ENCODE measurements at regions not wholly inside any gene's neighbourhood (a gene's known extent, or its start where the extent isn't known, plus 50 kb on each side); places are given as distances from the start of the nearest gene placed in this dataset.
"Not testable (repeated sequence)": the region's sequence is repeated elsewhere in the genome, so short reads cannot be mapped to it uniquely, and the experiment has no call there.

DNA sequence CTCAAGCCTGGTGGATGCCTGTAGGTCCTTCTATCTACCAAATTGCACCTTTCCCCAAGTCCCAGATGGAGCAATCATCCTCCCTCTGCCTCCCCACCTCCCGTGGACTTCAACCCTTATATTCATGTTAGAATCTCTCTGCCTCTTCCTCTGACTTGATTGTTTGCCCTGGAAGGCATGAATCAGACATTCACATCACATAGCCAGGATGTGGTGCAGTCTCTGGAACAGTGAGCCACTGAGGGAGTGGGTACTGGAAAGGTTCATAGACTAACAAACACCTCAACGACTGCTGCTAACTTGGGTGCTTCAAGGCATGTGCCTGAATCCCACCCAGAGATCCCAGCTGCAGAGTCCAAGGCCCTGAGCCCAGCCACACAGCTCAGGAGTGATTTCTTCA lies 494.0 kb downstream of the TNS3 start:
- no peak for DNase-seq

DNA sequence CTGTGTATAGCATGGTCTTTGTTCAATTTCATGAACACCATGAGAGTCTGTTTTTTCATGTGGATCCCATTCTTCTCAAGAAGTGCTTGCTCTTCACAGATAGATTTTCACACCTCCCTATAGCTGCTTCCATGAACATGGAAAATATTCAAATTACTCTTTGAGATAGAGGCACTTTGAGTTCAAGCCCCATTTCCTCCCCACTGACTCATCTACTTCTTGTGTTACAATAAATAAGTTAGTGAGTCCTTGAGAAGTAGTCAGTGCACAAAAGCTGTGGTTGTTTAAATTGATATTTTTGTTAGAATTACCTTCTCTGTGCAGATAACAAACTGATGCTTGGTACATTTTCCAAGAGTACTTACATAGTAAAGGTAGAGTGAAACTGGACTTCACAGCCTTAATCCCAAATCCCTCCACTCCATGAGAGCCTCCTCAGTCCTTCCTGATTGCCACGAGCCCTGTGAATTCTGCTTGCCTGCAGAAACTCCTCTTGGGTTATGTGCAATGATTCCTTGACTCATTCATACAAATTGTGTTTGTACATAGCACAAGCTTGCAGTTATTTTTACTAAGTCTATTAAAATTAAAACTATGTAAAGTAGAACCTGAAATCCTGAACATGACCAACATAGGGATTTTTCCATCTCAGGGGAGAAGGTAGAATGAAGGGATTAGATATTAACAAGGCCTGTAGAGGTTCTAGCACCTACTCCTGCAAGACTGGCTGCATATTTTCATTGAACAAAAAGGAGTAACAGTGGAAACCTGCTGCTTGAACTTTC lies 496.2 kb downstream of the TNS3 start:
- DNase-seq: no peak

DNA sequence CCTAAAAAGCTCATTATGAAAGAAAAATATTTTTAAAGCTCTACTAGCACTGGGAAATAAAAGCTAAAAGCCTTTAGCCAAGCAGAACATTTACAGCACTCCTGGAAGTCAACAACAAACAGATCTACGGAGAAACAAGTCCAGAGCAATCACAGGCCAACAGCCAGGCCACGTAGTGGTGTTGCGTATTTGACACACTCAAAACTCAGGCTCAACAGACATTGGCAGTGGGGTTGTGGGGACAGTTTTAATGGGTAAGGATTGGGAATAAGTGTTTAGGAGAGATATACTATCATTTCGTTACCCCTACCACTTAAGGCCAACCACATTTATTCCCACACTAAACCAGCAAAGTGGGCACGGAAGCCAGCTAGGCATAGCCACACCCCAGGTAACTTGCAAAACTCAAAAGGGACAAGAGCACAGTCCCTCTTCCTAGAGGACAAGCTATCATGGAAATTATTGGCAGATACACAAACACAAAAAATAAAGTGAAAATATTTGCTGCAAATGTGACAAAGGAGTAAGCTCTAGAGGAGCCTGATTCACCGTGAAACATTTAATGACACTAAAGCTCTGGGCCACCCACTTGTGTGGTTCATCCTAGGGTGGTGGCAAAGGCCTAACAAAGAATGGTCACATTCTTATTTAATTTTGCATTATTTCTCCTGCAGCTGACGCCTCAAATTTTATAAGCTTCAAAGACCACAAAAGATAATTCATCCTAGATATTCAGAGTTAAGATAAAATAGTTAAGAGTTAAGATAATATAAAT lies 498.2 kb downstream of the TNS3 start:
- no peak for DNase-seq

DNA sequence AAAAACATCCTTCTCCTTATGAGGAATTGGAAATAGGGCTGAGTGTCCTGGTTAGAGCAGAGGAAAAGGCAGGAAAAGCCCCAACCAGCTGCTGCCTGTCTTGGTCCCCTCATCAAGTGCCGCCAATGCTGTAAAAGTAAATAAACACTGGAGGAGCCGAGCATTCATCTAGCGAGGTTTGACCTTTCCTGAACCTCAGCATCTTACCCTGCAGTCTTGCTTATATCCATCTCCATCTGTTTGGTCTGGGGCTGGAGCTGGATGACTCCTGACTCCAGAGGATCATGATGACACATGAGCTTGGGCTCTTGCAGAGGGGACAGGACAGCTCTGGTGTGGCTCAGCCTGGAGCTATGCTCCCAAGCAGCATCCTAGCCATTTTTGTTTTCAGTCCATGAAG lies 501.1 kb downstream of the TNS3 start:
- no peak for DNase-seq

DNA sequence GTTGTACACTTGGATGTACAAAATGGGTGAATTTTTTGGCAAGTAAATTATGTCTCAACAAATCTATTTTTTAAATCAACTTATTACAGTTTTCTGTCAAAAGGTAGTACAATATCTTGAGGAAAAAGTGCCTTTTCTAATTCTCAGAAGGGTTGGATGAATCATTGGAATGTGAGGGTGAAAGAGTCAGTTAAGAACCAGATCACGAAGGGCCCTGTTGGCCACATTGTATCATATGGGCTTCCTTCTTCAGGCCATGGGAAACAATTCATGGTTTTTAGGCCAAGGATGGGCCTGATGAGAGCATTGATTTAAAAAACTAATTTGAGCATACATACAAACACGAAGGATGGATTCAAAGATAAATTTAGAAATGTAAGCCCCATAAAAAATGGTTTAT lies 503.7 kb downstream of the TNS3 start:
- DNase-seq: no peak

DNA sequence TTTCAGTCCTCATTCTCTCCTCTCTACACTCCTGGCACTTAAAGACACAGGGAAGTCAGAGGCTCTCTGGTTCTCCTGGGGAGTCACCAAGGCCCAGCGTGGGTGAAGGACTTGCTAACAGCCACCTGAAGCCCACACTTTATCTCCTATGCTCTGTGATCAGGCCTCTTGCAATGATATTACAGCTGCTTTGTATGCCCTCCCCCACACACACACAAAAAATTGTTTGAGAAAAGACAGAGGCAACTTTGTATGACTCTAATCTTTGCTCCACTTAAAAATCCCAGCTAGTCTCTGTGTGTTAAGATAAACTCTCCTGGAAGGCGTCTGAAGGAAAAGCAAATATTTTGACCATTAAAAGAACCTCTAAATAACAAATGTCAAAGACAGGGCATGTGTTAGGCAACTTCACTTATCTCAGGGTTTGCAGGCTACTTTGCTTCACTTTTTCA lies 507.2 kb downstream of the TNS3 start:
- DNase-seq: no peak

DNA sequence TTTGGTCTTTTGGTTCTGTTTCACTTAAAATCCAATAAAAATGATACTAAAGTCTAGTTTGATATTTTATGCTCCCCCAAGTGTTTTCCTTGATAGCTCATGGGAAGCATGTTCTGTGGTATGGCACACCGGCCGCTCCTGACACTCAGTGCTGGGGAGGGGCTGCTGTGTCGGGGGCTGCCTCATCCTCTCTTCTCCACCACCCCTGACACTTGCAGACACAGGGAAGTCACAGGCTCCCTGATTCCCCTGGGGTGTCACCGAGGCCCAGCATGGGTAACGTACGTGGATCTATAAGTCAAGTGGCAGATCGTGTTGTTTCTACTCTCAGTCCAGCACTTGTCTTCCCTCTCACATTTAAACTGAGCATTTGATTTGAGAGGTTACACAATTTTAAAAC lies 508.6 kb downstream of the TNS3 start:
- DNase-seq: no peak

DNA sequence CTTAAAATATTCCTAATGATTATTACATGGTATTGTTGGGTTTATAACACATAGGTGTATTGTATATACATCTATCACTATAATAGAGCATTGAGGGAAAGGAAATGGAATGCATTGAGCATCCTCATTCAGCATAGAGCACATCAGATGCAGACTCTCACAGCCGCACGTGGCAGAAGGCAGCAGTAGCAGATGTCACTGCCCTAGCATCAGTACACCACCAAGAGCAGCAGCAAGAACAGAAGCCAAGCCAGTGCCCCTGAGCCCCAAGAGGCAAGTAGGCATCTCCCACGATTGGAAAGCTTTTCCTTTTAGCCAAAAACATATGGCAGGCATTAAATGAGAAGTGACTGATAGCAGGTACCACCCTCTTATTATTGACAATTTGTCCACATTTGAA lies 510.0 kb downstream of the TNS3 start:
- no peak for DNase-seq

DNA sequence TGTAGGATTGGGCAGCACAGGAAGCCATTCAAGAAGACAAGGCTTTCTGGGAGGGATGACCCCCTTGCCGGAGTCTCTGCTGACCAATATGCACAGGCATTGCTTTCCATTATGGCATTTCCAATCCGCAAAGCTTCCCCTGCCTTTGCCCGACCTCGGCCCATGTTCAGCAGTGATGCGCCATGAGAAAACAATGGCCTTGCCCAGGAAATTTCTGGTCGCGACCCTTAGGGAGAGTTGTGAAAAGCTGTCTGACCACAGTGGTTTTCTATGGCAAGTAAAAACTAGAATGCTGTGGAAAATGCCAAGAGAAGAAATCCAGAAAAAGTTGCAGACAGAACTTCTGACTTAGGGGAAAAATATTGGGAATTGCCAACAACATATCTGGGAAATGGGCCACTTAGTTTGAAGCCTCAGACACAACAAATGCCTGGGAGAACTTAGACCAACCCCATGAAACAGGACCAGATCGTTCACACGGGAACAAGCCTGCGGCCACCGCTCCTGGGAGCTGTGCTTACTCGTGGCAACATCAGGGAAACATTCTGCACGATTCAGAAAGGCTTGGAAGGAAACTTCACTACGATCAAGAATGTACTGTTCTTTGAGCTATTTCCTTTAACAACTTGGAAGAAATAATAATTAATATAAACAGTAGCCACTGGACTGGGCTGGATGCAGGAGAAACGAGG lies 512.4 kb downstream of the TNS3 start:
- no peak for DNase-seq

DNA sequence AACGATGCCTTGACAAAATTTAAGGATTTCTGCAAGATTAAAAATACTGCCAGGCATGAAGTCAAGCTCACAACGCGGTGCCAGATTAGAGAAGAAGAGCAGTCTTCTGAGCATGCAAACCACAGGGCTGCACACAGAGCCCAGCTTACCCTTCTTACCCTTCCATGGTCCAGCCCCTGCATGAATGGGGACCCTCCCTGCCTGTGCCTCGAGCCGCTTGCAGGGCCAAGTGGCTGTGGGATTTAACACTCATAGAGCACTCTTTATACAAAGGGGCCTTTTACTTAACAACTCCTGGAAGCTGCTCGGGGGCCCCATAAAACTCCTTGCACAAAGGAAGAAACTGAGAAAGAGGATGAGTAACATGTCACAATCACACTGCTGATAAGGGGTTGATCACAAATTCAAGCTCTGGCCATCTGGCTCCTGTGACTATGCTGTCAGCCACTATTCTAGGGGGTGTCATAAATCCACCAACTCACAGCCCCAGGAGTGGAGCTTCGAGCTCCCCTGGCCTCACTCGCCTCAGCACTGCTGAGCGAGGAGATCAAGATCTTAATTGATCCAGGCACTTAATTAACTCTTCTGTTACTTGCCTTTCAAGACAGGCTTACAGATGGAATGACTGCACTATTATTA lies 514.8 kb downstream of the TNS3 start:
- no peak for DNase-seq

DNA sequence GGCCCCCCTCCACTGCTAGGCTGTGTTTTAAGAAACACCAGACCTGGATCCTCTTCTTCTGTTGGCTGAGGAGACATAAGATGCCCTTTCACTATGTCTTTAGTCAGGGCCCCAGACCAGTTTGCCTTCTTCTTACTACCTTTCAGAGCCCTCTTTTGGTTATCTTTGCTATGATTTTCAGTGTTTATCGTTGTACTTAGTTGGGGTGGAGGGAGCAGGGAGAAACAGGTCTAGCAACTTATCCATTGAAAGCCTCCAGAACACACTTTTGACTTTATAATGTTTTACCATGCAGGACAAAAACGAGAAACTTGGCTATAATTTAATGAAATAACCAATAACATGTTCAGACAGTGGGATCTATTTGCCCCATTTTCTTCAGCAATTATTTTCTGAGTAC lies 525.2 kb downstream of the TNS3 start:
- DNase-seq: no peak

DNA sequence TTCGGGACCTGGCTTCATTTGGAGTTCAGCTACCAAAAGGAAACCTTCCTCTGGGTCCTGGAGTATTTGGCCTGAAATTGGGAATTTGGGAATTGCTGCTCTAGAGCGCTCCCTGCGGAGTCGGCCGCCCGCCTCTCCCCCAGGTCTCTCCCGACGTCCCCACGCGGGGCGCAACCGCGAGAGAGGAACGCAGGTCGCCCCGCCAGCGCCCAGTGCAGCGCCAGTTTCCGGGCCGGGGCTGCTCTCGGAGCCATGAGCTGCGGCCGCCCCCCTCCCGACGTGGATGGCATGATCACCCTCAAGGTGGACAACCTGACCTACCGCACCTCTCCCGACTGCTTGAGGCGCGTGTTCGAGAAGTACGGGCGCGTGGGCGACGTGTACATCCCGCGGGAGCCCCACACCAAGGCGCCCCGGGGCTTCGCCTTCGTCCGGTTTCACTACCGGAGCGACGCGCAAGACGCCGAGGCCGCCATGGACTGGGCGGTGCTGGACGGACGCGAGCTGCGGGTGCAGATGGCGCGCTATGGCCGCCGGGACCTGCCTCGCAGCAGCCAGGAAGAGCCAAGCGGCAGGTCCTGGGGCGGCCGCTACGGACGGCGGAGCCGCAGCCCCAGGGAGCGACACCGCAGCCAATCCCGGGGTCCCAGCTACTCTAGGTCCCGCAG lies 529.2 kb downstream of the TNS3 start:
- DNase-seq: not testable (repeated sequence)

DNA sequence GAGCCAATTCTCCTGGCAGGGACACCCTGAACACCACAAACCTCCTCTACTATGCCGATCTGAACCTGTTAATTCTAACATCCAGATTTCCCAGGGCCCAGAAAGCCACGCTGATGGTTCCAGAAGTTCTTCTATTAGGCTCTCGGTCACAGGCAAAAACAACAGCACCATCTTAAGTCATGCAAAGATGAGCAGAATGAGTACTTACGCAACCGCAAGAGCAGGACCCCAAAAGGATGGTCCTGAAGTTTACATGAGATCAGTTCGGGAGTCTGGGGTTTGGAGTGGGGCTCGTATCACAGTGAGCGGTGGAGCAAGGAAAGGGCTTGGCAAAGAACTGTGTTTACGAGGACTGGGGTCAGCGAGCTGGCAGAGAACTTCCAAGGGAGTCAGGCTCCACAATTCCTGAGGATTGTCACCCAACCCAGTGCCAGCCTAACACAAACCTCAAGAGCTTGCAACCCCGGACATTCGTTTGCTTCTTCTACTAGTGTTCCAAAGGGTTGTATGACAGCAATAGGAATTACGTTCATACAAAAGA lies 532.6 kb downstream of the TNS3 start:
- DNase-seq: no peak

DNA sequence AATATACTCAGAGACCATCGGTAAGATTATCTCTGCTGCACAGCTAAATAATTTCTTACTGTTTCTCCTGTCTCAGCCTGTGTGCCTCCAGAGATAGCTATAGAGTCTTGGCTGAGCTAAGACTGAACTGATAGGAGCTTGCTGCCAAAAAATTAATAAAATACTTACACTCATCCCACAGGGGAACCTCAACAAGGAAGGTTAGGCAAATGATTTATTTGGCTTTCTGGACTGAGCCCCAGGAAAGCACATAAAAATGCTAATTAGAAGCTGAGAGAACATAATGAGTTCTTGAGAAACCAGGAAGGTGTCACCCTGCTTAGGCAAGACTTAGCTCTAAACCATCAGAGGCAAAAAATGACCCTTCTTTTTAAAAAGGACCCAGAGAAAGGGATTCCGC lies 534.5 kb downstream of the TNS3 start:
- DNase-seq: no peak

DNA sequence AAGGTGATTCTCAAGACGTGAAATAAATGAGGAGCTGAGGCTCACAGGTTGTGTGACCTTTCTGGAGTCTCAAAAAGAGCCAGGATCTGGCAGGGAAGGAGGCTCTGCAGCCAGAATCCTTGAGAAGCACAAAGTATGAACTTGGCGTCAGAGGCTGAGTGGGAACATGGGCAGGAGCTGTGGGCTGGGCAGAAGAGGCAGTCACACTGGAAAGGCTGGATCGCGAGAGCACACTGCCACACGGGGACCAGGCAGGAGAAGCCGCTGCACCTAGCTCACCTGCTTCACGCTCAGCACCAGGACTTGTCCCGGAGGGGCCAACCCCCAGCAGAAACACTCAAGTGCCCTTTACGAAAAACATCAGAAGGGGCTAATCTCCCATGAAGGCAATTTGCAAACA lies 535.0 kb downstream of the TNS3 start:
- no peak for DNase-seq

DNA sequence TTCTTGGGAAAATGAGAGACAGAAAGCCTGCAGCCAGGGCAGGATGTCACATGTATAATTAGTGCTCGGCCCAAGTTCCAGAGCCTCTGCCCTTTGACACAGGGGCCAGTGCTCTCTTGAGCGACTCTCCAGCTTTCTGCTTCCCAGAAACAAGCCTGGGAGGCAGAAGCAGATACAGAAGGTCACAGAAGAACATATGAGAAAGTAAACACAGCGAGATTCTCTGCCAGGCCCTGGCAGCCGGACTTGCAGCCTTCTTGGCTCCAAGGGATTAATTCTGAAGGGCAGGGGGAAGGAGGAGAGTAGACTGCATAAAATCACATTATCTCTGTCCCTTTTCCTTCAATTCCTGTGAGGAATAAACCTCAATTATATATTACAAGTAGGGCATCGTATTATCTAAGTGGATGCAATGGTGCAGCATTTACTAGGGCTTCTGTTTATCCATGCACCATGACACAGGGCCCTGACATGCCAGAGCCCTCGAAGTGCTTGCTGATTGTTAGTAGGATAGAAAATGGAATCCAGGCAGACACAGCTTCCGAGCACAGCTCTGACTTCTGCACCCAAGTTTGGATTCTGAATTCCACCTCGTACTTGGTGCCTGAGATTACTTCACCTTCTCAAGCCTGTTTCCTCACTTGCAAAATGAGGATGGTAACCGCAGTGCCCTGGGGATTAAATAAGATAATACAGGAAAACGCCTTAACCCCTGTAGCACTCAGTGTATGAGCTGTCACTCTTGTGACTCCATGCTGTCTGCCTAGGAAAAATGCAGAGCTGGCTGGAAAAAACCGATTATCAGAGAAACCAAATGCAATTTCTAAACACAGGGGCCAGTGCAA lies 536.5 kb downstream of the TNS3 start:
- DNase-seq: no peak

DNA sequence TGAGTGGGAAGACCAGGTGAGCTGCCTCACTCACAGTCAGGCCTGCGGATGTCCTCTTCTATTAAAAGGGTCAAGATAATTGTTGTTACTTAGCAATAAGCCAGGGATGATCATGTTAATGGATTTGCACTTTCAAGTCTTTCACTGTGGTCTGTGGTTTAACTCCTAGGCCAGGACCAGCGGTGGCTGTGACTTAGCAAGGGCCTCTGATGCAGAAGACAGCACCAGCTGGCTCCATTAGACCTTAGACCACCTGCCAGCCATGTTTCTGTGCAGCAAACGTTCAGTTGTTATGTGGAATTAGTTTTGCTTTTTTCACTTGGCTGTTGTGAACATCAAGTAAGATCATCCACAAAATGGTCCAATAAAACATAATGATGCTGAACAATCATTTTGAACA lies 537.3 kb downstream of the TNS3 start:
- DNase-seq: no peak

DNA sequence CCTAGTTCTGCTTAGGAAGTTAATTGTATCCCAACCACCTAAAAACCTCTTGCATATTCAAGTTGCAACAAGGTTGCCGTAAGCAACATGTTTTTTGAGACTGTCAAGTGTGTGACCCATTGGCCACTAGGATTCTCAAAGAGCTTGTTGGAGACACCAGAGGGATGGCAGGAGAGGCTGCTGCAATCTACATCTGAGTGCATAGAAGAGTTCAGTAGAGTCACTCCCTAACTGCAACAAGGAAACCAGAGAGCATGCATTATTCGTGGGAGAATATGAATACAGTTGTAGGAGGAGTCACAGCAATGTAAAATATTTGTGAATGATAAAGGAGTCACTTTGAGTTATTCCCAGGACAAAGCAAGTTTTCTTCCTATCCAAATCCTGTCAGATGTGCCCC lies 538.6 kb downstream of the TNS3 start:
- DNase-seq: no peak

DNA sequence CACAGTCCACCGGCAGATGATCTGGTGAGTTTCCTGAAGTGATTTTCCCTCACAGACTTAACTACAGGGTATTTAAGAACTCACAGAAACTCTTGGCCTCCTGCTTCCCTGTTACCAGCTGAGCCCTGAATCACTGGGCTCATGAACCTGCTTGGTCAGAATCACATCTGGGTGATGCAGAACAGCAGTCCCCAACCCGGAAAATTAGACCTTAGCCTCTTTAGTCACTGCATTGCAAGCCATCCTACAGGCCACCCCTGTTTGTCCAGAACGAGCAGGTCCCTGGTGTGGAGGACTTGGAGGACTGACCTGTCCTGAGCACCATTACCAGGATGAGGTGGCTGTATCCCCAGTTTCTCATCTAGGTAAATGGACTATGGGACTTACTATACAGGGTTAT lies 539.2 kb downstream of the TNS3 start:
- no peak for DNase-seq

DNA sequence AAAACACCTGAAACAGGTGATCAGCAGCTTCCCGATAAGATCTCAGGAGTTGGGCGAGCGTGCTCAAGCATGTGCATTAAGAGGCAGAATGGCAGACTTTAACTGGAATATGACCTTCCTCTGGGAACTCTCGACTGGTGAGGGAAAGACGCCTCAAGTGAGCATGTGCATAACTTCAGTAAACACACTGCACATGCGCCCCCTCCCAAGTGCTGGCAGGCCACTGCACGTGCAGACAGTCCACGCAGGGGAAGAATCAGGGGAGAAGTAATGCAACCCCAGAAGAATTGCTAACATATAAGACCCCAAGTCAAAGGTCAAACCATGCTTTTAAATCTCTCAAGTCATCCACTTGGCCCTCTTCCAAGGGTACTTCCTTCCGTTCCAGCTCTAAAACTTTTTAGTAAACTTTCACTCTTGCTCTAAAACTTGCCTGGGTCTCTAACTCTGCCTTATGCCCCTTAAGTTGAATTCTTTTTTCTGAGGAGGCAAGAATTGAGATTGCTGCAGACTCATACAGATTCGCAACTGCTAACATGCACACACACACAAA lies 541.0 kb downstream of the TNS3 start:
- DNase-seq: no peak

DNA sequence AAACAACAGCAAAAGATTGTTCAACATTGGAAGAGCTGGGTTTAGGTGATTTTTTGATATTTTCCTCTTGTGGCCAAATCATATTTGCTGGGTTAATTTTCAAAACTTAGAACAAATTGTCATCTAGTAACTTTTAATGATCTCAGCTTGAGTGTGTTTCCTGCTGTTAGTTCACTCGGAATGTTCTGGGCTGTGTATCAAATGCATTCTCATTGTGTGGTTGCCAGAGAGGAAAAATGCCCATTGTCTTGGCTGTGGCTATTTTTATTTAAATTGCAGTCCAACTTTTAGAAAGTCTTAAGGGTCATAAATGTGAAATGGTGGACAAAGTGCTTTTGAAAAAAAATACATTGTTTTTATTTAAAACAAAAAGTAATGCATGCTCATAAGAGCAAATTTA lies 542.0 kb downstream of the TNS3 start:
- no peak for DNase-seq
